ENCODE measurements at regions not wholly inside any gene's neighbourhood (a gene's known extent, or its start where the extent isn't known, plus 50 kb on each side); places are given as distances from the start of the nearest gene placed in this dataset.
"Not testable (repeated sequence)": the region's sequence is repeated elsewhere in the genome, so short reads cannot be mapped to it uniquely, and the experiment has no call there.

GRCh38 chr4:108483079-108483478 lies 137.3 kb upstream of the RPL34 start:
- DNase-seq (ENCODE audit: low read depth, low spot score) = no peak
- in situ Hi-C loops (cut with HindIII; ENCODE audit: low pct_unique_long_range_greater_than_20kb, low sequenced_read_pairs) = no loop called here

DNA sequence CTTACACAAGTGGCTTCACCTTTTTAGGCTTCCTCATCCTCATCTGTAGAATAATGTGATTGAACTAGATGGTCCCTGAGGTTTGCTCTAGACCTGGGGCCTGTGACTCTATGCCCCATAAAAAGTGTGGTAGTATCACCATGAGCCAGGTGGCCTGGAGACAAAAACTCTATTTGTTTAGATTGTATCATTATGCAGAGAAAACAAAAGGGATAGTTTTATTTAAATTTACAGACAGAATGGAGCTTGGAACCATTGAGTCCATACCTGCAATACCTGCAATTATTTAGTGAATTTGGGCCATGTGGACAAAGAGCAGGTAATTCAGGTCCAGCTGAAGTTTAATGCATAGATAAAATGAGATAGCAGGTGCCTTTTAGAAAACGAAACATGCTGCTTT lies 139.5 kb upstream of the RPL34 start:
- no peak for DNase-seq (ENCODE audit: low read depth, low spot score)
- in situ Hi-C loops (cut with HindIII; ENCODE audit: low pct_unique_long_range_greater_than_20kb, low sequenced_read_pairs) = no loop called here

DNA sequence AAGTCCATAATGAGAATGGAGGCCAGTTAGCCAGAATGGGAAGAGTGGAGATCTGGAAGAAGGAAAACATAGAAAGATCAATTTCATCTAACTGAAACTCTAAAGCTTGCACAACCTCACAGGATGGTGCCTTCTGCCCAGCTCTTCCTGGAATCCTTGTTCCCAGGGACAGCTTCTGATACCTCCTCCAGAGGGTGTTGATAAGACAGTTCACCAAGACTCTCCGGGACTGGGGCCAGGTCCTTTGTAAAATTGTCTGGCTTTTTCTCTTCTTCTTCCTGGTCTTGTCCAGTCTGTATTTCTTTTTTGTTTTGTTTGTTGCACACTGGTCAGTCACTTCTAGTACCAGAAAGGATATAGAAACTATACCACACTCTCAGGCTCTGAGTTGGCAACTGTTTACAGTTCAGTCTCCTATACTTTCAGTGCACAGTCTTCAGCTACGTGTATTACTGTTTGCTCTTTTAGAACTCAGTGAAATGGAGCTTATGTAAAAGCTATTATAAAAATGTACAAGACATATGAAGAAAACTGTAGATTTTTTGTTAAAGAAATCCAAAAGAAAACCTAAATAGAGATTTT lies 142.8 kb upstream of the RPL34 start:
- in situ Hi-C loops (cut with HindIII; ENCODE audit: low pct_unique_long_range_greater_than_20kb, low sequenced_read_pairs) = no loop called here
- no peak for DNase-seq (ENCODE audit: low read depth, low spot score)

DNA sequence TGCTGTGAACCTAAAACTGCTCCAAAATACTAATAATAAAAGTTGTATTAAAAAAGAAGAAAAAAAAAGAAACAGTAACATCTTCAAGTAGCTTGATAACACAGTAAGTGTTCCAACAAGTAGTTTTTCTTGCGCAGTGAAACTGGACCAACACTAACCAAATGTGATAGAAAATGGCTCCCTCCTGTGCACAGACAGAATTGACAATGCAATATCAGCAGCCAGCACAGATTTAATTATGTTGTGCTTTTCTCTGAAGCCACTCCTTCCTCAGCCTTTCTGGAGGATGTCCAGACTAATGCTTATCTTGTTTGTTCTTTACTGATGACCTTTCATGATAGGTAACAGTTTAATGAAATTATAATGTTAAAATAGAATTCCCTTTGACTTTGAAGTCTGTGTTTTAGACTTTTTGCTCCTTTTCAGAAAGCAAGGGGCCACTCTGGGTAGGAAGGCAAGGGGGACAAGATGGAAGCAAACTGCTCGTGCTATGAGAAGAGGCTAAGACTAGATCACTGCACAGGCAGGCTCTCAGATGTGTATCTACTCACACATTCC lies 147.1 kb upstream of the RPL34 start:
- in situ Hi-C loops (cut with HindIII; ENCODE audit: low pct_unique_long_range_greater_than_20kb, low sequenced_read_pairs) = no loop called here

DNA sequence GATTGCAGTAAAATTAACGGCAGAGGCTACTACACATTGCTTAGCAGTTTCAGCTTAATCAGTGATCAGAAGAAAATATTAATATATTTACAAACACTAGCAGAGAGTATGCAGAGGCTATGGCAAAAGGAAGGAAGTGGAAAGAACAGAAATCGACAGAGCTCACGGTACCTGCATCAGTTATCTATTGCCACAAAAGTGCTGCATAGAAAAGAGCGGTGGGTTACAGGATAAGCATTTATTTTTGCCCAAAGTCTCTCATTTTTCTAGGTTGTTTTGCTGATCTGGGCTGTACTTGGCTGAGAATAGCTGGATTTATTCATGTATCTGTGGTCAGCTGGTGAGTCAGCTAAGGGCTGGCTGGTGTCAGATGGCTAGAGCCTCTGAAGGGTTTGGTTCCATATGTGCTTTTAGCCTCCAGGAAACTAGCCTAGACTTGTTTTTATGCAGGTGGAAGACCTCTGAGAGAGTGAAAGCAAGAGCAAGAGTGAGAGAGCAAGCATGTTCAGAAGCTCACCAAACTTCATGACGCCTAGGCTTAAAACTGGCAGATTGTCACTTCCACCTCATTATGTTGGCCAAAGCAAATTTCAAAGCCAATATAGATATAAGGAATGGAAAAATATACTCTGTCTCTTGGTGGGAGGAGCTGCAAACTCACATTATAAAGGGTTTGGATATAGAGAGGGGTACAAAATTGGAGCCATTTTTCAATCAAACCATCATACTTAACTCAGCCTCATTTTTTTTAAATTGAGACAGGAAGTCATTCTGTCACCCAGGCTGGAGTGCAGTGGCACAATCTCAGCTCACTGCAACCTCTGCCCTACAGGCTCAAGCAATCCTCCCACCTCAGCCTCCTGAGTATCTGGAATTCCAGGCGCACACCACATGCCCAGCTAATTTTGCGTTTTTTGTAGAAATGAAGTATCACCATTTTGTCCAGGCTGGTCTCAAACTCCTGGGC lies 153.2 kb upstream of the RPL34 start:
- in situ Hi-C loops (cut with HindIII; ENCODE audit: low pct_unique_long_range_greater_than_20kb, low sequenced_read_pairs) = no loop called here
- peak; percentile 48 for DNase-seq (ENCODE audit: low read depth, low spot score)

More for the DNA sequence above, 147.1 kb upstream of the RPL34 start:
- DNase-seq (ENCODE audit: low read depth, low spot score) = peak; percentile 20

GRCh38 chr4:108465886-108466500 lies 154.4 kb upstream of the RPL34 start:
- DNase-seq (ENCODE audit: low read depth, low spot score) = no peak

DNA sequence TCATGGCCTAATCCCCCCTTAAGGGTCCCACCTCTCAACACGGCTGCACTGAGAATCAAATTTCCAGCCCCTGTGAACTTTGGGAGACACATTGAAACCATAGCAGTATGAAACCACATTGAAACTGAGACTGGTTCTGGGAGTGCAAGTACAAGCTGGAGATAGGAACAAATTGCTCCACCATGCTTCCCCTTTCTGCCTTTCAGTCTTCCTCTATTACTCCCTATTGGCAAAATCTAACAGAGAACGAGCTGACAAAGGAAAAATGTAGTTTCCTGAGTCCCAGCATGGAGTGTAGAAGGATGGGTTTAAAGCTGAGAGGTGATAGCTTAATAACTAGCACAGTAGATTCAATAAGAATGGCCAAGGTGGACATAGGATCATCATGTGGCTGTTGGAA lies 161.7 kb upstream of the RPL34 start:
- no peak for DNase-seq (ENCODE audit: low read depth, low spot score)
- in situ Hi-C loops (cut with HindIII; ENCODE audit: low pct_unique_long_range_greater_than_20kb, low sequenced_read_pairs) = no loop called here

More at GRCh38 chr4:108465886-108466500, 154.4 kb upstream of the RPL34 start:
- in situ Hi-C loops (cut with HindIII; ENCODE audit: low pct_unique_long_range_greater_than_20kb, low sequenced_read_pairs) = no loop called here

- in situ Hi-C loops (cut with HindIII; ENCODE audit: low pct_unique_long_range_greater_than_20kb, low sequenced_read_pairs) = no loop called here
- DNase-seq (ENCODE audit: low read depth, low spot score) = no peak
Measured at GRCh38 chr4:108454227-108454626, 166.1 kb upstream of the RPL34 start.

DNA sequence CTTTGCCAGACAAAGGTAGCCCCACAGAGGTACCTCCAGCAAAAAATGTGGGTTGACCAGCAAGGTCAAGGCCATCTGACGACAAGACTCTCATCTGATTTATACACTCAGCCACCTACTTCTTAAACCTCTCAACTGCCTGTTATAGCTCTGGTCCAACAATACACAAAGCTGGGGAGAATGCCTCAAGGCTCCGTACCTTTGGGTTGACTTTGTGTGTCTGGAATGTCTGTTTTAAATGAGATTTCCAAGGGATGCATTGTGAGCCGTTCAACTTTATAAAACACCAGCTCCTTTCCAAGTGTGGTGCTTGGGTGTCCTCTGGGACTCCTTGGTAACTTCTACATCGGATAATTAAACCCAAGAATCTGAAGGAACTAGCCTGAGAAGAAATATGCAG lies 167.0 kb upstream of the RPL34 start:
- peak; percentile 24 for DNase-seq (ENCODE audit: low read depth, low spot score)
- in situ Hi-C loops (cut with HindIII; ENCODE audit: low pct_unique_long_range_greater_than_20kb, low sequenced_read_pairs) = no loop called here

DNA sequence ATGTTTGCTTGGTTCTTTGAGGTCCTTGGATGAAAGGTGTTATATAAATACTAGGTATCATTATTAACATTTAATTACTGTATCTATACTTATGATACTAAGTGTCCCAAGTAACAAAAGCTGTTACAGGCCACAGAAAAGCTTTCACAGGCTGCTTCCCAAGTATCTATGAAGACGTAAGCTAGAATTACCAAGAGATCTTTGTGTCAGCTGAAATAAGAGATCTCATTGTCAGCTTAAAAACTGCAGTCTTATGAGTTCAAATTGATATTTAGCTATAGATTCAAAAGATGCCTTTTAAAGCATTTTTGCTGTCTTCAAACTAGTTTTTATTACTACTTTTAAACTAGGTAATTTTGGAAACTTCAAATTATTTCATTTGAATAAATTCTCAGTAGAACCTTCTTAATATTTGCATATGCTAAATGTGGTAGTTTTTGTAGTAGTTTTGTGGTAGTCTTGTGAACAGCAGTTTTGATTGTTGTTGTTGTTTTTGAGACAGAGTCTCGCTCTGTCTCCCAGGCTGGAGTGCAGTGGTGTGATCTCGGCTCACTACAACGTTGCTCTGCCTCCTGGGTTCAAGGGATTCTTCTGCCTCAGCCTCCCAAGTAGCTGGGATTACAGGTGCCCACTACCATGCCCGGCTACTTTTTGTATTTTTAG lies 170.0 kb upstream of the RPL34 start:
- in situ Hi-C loops (cut with HindIII; ENCODE audit: low pct_unique_long_range_greater_than_20kb, low sequenced_read_pairs) = no loop called here

DNA sequence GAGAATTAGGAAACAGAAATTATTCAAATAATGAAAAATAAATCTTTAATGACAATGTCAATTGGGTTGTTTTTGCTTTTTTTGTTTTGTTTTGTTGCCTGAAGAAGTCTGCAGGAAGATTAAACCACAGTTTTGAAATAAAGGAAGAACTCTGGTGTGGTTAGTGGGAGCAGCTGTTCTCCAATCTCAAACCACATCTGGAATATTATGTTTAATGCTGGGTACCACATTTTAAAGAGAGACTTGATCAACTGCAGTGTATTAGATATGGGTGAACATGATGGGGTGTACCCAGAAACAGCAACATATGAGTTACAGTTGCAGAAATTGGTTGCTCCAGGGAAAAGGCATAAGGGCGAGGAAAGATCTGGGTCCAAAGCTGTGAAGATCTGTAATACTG lies 171.2 kb upstream of the RPL34 start:
- DNase-seq (ENCODE audit: low read depth, low spot score) = no peak
- in situ Hi-C loops (cut with HindIII; ENCODE audit: low pct_unique_long_range_greater_than_20kb, low sequenced_read_pairs) = no loop called here

More for the DNA sequence above, 170.0 kb upstream of the RPL34 start:
- DNase-seq (ENCODE audit: low read depth, low spot score) = peak; percentile 59

DNA sequence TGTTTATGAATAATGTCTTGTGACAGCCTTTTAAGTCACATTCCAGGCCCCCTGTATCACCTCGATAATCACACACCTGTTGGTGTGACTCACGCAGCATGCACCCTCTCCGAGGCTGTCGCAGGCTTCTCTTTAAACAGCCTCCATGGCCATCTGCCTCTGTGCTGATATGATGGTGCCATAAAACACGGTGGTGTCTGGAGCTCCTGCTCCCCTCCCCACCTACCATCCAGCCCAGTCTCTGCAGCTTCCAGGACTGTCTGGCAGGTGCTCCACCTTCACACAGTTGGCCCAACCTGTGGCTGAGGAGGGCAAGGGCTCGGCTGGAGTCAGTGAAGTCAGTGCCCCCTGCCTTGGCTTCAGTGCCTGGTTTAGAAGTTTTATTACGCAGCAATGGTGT lies 173.8 kb upstream of the RPL34 start:
- DNase-seq (ENCODE audit: low read depth, low spot score) = no peak
- in situ Hi-C loops (cut with HindIII; ENCODE audit: low pct_unique_long_range_greater_than_20kb, low sequenced_read_pairs) = no loop called here

DNA sequence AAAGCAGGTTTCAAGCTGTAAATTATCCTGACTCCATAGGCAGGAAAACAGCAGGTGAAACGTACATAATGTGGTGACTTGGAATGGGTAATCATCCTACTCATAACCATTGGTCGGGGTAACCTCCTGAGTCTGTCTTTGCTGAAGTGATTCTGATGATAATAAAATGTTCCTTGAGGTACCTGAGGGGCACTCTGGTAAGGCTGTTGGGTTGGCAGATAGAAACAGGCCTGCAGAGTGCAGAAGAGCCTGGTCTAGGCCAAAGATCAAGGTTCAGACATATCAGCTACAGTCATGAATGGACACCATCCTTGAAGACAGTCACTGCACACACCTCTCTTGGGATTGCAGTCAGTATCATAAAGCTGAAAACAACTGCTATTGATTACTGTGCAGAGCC lies 174.7 kb upstream of the RPL34 start:
- in situ Hi-C loops (cut with HindIII; ENCODE audit: low pct_unique_long_range_greater_than_20kb, low sequenced_read_pairs) = no loop called here
- DNase-seq (ENCODE audit: low read depth, low spot score) = no peak

- DNase-seq (ENCODE audit: low read depth, low spot score) = no peak
- in situ Hi-C loops (cut with HindIII; ENCODE audit: low pct_unique_long_range_greater_than_20kb, low sequenced_read_pairs) = no loop called here
Measured at GRCh38 chr4:108443585-108443984, 176.8 kb upstream of the RPL34 start.

DNA sequence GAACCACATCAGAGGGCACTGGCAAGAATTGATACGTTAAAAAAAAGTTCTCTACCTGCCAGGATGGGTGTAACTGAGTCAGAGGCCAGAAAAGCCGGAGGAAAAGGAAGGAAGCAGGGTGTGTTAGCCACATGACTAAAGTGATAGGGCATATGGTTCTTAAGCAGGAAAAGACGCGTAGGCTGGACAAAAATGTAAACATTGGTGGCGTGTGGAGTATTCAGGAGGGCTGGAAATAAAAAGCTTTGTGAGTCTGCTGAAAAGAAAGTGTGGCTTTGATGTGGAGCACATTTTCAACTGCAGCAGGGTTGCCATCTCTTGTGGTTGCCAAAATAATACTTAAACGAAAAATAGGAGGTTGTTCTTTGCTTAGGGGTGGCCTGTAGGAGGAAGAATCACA lies 186.5 kb upstream of the RPL34 start:
- DNase-seq (ENCODE audit: low read depth, low spot score) = peak; percentile 16
- in situ Hi-C loops (cut with HindIII; ENCODE audit: low pct_unique_long_range_greater_than_20kb, low sequenced_read_pairs) = no loop called here

DNA sequence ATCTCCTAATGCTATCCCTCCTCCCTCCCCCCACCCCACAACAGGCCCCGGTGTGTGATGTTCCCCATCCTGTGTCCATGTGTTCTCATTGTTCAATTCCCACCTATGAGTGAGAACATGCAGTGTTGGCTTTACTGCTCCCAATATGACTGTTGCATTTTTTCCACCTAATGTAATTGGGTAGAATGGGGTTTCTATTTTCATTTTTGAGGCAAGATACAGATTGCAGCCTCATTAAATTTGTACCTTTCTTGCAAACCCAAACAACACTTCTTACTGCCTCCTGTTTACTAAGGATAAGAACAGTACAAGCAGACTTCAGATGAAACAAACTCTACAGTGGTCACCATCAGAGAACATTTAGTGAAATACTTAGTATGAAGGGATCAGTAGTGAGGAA lies 187.0 kb upstream of the RPL34 start:
- DNase-seq (ENCODE audit: low read depth, low spot score); in situ Hi-C loops (cut with HindIII; ENCODE audit: low pct_unique_long_range_greater_than_20kb, low sequenced_read_pairs): not testable (repeated sequence)

DNA sequence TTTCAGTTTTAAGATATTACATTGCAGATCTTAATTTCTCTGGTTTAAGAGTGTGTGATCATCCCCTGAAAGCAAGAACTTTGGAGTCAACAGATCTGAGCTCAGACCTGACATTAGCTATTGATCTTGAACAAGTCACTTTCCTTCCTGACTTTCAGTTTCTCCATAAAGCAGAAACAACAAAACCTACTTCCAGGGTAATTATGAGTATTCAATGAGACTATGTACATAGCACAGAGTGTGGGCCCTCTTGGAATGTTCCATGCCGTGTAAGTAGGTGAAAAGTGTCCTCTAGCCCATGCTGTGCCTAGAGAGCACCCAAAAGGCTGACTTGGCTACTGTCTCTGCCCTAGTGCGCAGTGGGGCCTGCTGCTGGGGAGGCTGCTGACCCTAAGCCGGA lies 188.0 kb upstream of the RPL34 start:
- in situ Hi-C loops (cut with HindIII; ENCODE audit: low pct_unique_long_range_greater_than_20kb, low sequenced_read_pairs) = no loop called here
- no peak for DNase-seq (ENCODE audit: low read depth, low spot score)

- no peak for DNase-seq (ENCODE audit: low read depth, low spot score)
- in situ Hi-C loops (cut with HindIII; ENCODE audit: low pct_unique_long_range_greater_than_20kb, low sequenced_read_pairs) = no loop called here
Measured at GRCh38 chr4:108431986-108432385, 188.4 kb upstream of the RPL34 start.
